NCI-H2171 treated with DMSO at 0.1 percent for 48 hours (cell line): ENCODE measurements at regions not wholly inside any gene's neighbourhood (a gene's known extent, or its start where the extent isn't known, plus 50 kb on each side); places are given as distances from the start of the nearest gene placed in this dataset.

ENCODE experiments used
- DNase-seq: peaks from one replicate; lab custom pipeline; 2025; lab: John Stamatoyannopoulos, UW

DNA sequence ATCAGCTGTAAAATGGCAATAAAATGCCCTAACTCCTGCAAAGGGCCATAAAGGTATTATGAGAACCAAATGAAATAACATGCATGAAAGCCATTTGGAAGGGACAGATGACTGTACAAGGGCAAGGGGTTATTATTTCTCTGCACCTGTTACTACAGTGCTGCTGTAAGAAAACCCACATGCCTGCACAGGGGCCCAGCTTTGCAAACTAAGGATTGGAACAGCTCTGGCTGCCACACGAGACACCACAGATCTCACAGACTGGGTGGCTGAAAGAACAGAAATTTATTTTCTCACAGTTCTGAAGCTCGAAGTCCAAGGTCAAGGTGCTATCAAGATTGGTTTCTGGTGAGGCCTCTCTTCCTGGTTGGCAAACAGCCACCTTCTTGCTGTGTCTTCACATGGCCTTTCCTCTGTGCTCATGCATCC, 409.0 kb upstream of the NRP1 start:
- no peak for DNase-seq

DNA sequence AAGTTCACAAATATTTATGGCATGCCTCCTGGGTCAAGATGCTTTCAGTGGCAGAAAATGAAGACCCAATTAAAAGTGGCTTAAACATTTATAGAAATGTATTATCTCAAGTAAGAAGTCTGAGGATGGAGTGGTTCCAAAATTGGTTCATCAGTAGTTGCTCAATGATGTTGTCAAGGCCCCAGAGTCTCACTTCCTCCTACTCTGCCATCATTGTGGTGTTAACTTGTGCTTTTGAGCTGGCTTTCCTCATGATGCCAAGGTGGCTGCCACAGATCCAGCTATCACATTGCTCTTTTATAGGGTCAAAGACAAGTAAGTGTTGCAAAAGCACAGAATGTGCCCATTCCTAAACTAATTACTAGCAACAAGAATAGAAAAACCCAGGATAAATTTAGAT, 404.6 kb upstream of the NRP1 start:
- DNase-seq, result no peak

DNA sequence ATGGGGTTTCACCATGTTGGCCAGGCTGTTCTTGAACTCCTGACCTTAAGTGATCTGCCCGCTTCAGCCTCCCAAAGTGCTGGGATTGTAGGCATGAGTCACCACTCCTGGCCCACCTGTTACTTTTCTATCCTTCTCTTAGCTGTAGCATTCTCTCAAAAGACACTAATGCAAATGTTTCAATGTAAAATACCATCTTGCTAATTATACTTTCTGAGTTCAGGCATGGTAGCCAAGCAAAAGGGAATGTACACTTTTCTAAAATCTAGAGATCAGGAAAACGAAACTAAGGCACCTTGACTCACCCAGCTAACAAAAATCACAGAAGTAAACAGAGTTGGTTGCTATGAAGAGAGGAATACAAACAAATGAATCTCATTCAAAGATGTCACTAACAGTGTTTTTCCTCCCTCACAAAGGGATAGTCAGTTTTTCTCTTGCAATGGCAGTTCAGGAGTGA, 401.0 kb upstream of the NRP1 start:
- DNase-seq, result no peak

DNA sequence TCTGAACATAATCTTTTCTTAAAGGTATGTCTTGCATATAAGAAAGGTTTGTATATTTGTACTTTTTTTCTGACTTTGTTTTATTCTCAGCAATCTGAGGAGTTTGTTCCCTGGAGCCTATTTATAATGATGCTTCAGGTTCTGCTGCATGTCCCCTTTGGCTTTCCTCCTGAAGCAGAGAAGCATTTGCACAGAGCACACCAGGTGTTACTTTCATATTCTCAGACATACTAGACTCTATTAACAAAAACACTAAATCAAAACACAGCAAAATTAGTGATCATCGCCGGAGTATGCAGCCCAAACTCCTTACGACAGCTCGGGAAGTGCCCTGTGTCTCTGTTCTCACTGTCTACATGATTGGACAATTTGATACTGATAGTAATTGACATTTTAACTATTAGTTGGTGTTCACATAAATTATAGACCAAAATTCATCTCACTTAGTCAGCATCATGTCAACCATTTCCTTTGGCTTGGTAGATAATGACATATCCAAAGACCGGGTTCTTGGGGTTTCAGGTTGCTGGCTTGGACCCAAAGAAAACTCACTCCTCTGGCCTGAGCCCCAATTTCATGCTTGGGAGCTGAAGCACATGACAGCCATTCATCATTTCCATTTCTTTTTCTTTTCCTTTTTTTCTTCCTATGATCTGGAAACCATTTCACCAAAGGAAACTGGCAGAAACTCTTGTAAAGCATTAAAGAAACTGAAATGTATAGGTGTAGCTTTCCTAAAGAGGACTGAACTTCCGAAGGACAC, 400.1 kb upstream of the NRP1 start:
- DNase-seq, result peak; percentile 5

DNA sequence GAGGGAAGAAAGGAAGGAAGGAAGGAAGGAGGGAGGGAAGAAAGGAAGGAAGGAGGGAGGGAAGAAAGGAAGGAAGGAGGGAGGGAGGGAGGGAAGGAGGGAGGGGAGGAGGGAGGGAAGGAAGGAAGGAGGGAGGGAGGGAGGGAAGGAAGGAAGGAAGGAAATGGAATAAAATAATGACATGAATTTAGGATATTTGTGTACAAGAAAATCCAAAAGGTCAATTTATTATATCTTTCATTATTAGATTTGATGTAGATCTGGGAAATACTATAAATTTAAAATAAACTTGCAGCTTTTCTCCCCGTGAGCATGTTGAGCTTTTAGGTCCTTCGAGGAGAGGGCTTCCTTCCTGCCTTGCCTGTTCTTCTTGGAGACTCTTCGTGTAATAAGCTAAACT, 398.6 kb upstream of the NRP1 start:
- no peak for DNase-seq

GRCh38 chr10:33732161-33732680, 397.8 kb upstream of the NRP1 start:
- no peak for DNase-seq

GRCh38 chr10:33731322-33731721, 396.9 kb upstream of the NRP1 start:
- DNase-seq, result no peak

- no peak for DNase-seq
Observed at GRCh38 chr10:33725430-33725829, 391.0 kb upstream of the NRP1 start.

DNA sequence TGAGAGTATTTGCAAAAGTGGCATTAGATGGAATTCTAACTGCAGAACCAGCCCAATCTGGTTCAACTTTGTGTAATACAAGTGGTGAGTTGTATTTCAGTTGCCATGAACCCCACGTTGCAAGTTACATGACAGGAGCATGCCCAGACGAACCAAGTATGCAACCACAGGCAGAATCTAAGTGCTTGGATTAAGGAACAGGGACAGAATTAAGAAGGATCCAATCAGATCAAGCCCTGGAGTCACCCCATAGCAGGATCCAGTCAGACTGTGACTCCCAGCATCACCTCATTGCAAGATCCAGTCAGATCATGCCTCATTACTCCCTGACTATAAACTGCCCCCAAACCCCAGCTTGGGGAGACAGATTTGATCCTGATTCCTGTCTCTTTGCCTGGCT, 388.7 kb upstream of the NRP1 start:
- DNase-seq, result no peak

GRCh38 chr10:33722067-33722466, 387.6 kb upstream of the NRP1 start:
- DNase-seq, result no peak

DNA sequence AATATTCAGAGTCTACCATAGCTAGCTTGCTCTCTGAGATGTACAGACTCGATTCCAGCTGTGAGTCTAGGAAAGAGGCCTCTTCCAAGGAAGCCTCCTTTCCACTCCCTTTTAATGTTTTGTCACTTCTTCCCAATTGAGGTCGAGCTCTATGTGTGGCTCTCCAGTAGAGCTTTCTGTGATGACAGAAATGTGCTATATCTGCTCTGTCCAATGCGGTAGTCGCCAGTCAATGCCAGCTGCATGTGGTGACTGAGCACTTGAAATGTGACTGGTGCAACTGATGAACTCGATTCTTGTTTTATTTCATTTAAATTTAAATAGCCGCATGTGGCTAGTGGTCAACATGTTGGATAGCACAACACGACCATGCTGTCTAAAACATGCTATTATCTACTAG, 387.0 kb upstream of the NRP1 start:
- no peak for DNase-seq

DNA sequence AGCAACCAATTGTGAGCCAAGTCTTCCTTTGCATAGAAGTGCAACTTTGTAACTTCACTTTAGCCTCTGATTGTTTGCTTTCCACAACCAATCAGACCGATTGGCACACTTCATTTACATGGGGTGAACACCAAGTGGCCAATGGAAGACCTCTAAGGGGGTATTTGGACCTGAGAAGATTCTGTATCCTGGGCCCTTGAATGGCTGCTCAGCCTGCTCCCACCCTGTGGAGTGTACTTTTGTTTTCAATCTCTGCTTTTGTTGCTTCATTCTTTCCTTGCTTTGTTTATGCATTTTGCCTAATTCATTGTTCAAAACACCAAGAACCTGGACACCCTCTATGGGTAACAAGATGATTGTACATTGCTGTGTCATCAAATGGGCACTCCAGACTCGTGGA, 385.7 kb upstream of the NRP1 start:
- no peak for DNase-seq

- DNase-seq, result peak; percentile 4
Observed at GRCh38 chr10:33719005-33719703, 384.7 kb upstream of the NRP1 start.

- no peak for DNase-seq
Observed at GRCh38 chr10:33716501-33717267, 382.2 kb upstream of the NRP1 start.

GRCh38 chr10:33715303-33715975, 381.0 kb upstream of the NRP1 start:
- DNase-seq, result peak; percentile 65

DNA sequence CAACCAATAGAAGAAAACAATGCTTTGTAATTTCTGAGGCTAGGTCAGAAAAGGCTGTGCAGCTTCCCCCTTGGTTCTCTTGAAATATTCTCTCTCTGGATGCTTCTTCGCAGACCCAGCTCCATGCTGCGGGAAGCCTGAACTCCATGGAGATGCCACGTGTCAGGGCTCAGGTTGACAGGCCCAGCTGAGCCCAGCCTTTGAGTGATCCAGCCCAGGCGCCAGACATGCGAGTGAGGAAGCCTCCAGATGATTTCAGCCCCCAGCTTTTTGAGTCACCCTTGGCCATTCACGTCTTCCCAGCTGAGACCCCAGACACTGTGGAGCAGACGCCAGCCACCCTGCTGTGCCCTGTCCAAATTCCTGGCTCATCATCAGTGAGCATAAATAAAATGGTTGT, 378.4 kb upstream of the NRP1 start:
- no peak for DNase-seq

DNA sequence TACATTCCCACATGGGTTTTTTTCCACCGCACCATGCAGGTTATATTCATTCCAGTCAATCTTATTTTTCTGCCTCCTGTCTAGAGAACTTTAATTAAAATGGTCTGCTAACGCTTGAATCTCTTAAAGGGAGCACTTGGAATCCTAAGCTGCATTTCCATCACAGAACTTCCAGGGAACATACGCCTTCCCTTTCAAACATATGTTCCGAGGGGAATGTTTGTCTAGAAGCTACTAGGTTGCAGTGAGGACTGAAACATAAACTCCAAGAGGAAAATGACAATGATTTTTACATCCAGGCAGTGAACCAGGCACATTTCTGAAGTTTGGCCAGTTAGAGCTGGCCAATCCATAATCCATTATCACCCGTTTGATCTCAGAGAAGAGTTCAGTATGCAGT, 375.5 kb upstream of the NRP1 start:
- DNase-seq, result no peak

DNA sequence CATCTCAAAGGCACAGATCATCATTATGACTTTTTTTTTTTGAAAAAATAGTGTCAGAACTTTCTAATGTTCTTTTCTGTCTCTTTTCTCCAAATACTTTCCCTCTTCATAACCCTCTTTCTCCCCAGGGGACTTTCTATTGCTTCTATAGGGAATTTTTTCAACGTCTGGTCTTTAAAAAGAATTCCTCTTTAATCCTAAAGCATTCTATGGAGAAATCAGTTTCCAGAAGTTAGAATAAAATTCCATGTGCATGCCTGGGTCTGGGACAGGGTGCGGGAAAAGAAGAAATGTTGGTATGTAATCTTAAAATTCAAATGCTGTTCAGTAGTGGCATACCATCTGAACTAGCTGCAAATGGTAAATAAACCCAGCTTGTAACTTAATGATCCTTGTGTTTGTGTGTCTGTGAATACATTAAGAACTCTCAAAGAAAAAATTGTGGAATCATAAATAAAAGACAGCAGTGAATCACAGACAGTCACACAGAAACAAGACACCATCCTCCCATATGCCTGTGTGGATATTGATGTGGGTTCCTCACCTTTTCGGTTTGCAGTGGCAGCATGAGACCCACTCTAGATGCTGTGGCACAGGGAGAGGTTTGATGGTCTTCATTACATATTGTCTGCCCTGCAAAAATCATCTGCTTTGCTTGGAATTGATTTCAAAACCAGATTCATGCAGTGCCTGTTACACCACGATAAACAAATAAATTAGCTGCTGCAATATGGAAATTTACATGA, 374.7 kb upstream of the NRP1 start:
- DNase-seq, result no peak

DNA sequence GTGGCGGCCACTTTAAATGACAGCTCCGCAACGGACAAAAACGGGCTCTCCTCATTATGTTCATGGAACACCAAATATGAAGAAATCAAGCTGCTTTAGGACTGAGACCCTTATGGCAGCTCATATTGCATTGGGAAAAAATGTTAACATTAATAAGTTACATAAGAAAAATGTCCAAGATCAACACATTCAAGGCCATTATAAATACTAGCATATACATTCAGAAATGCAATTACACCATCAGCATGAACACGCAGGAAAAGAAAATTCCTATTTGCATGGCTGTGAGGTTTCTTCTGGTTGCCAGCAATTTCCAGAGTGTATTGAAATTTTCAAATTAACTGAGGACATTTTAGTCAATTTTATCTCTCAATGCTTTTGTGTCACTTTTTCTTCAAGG, 374.1 kb upstream of the NRP1 start:
- no peak for DNase-seq

- no peak for DNase-seq
Observed at GRCh38 chr10:33706746-33707145, 372.3 kb upstream of the NRP1 start.

DNA sequence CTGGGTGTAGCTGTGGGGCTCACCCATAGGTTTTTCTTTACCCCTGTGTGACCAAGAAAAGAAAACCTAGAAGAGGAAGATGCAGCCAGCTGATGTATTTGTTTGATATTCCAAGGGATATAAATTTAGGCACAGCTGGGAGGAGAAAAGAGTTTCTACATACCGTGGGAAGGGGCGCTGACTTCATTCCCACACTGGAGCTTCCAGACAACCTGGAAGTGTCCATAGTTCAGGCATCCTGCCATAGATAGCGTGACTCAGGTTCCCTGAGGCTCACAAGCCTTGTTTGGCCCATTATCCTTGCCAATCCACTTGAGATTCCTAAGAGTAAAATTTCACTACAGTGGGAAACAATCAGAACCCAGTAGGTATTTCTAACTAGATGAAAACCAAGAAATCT, 371.7 kb upstream of the NRP1 start:
- no peak for DNase-seq
